ENCODE measurements at regions not wholly inside any gene's neighbourhood (a gene's known extent, or its start where the extent isn't known, plus 50 kb on each side); places are given as distances from the start of the nearest gene placed in this dataset.

DNA sequence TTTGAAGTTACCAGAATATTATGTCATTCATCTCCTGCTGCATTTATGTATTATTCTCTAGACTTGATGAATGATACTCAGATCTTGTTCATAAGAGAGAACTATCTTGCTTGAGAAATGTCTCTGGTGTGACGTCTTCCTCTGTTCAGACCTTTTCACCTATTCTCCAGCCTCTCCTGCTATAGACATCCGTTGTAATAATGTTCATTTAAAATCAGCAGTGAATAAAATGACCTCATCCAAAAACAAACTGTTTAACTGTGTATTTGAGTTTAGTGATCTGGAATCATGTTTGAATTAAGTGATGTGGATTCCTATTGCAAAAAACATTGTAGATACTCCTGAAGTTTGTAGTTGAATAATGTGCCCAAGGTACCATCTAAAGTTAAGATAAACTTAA, 487.1 kb downstream of the PCNX1 start:
- Histone ChIP-seq H3K4me1 (ENCODE audit: insufficient read depth, low read length, severe bottlenecking) (peaks cover 13% of the 10 kb centered on the region), H3K79me2 (ENCODE audit: insufficient read depth, low read length) (no peaks in the 10 kb centered on the region), H3K9me2 (ENCODE audit: low read depth, low read length) (no peaks in the 10 kb centered on the region), H3K9ac (ENCODE audit: low read length) (no peak overlapping the region), H3K27me3 (ENCODE audit: insufficient read depth, low read length) (no peaks in the 10 kb centered on the region), H3F3A (ENCODE audit: insufficient read depth, low read length) (no peaks in the 10 kb centered on the region), H3K27ac (ENCODE audit: low read depth, low read length, poor library complexity, severe bottlenecking) (no peak overlapping the region), H4K20me1 (ENCODE audit: insufficient read depth, low read length) (no peaks in the 10 kb centered on the region), H3K4me2 (ENCODE audit: low read length) (no peak overlapping the region), H3K9me3 (ENCODE audit: low read length) (no peaks in the 10 kb centered on the region), H3K4me3 (ENCODE audit: low read depth, low read length, poor library complexity, severe bottlenecking) (no peak overlapping the region), H3K36me3 (ENCODE audit: insufficient read depth, low read length) (no peaks in the 10 kb centered on the region), H2AFZ (ENCODE audit: low read length) (no peak overlapping the region)
- TF ChIP-seq, protein P1, sequence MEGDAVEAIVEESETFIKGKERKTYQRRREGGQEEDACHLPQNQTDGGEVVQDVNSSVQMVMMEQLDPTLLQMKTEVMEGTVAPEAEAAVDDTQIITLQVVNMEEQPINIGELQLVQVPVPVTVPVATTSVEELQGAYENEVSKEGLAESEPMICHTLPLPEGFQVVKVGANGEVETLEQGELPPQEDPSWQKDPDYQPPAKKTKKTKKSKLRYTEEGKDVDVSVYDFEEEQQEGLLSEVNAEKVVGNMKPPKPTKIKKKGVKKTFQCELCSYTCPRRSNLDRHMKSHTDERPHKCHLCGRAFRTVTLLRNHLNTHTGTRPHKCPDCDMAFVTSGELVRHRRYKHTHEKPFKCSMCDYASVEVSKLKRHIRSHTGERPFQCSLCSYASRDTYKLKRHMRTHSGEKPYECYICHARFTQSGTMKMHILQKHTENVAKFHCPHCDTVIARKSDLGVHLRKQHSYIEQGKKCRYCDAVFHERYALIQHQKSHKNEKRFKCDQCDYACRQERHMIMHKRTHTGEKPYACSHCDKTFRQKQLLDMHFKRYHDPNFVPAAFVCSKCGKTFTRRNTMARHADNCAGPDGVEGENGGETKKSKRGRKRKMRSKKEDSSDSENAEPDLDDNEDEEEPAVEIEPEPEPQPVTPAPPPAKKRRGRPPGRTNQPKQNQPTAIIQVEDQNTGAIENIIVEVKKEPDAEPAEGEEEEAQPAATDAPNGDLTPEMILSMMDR (IDR thresholded peaks at IDR 0.05; ENCODE audit: low read length) = no peak
- no peak for TF ChIP-seq EZH2 (IDR thresholded peaks at IDR 0.05; ENCODE audit: borderline replicate concordance, low read length)

DNA sequence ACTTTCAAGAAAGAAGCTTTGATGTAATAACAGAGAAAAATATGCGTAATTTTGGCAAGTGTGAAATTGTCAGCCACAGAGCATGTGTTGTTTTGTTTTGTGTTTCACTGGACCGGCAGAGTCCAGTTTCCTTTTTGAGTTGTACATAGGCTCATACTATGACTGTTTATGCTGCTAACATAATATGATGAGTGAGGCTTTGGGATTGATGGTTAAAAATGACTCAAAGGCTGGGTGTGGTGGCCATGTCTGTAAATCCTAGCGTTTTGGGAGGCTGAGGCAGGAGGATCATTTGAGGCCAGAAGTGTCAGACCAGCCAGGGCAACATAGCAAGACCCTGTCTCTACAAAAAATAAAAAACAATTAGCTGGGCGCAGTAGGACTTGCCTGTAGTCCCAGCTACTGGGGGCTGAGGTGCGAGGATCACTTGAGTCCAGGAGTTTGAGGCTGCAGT, 487.9 kb downstream of the PCNX1 start:
- no peak overlapping the region for H3K4me3 ChIP-seq (ENCODE audit: low read depth, low read length, poor library complexity, severe bottlenecking)
- H3K9me2 ChIP-seq (ENCODE audit: low read depth, low read length) = no peaks in the 10 kb centered on the region
- no peak overlapping the region for H3K27ac ChIP-seq (ENCODE audit: low read depth, low read length, poor library complexity, severe bottlenecking)
- no peaks in the 10 kb centered on the region for H3K9me3 ChIP-seq (ENCODE audit: low read length)
- H3K27me3 ChIP-seq (ENCODE audit: insufficient read depth, low read length) = no peaks in the 10 kb centered on the region
- TF ChIP-seq, protein P1 (IDR thresholded peaks at IDR 0.05; ENCODE audit: low read length) = no peak
- no peak for TF ChIP-seq EZH2 (IDR thresholded peaks at IDR 0.05; ENCODE audit: borderline replicate concordance, low read length)
- H3K9ac ChIP-seq (ENCODE audit: low read length) = no peak overlapping the region
- H3K4me1 ChIP-seq (ENCODE audit: insufficient read depth, low read length, severe bottlenecking) = peaks cover 14% of the 10 kb centered on the region
- H2AFZ ChIP-seq (ENCODE audit: low read length) = no peak overlapping the region
- no peaks in the 10 kb centered on the region for H3F3A ChIP-seq (ENCODE audit: insufficient read depth, low read length)
- no peak overlapping the region for H3K4me2 ChIP-seq (ENCODE audit: low read length)
- no peaks in the 10 kb centered on the region for H4K20me1 ChIP-seq (ENCODE audit: insufficient read depth, low read length)
- no peaks in the 10 kb centered on the region for H3K36me3 ChIP-seq (ENCODE audit: insufficient read depth, low read length)
- H3K79me2 ChIP-seq (ENCODE audit: insufficient read depth, low read length) = no peaks in the 10 kb centered on the region

DNA sequence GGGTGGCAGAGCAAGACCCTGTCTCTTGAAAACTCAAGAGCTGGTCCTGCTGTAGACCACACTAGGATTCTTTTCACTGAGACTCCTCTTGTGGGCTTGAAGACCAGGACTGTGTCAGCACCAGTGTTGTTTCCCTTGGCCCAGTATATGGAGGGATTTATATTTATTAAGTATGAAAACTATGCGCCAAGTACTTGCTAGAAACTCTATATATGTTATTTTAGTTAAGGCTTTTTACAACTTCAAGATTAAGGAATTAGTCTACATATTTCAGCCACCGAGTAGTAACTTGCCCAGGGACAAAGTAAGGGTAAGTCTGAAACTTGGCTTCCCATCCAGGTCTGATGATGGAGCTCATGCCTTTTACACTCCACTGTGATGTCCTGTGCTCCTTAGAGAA, 488.4 kb downstream of the PCNX1 start:
- Histone ChIP-seq H3K4me2 (ENCODE audit: low read length) (no peak overlapping the region), H3K4me3 (ENCODE audit: low read depth, low read length, poor library complexity, severe bottlenecking) (no peak overlapping the region), H3K27ac (ENCODE audit: low read depth, low read length, poor library complexity, severe bottlenecking) (no peak overlapping the region), H3F3A (ENCODE audit: insufficient read depth, low read length) (no peaks in the 10 kb centered on the region), H3K79me2 (ENCODE audit: insufficient read depth, low read length) (no peaks in the 10 kb centered on the region), H3K9me3 (ENCODE audit: low read length) (no peaks in the 10 kb centered on the region), H2AFZ (ENCODE audit: low read length) (no peak overlapping the region), H4K20me1 (ENCODE audit: insufficient read depth, low read length) (no peaks in the 10 kb centered on the region), H3K9ac (ENCODE audit: low read length) (no peak overlapping the region), H3K27me3 (ENCODE audit: insufficient read depth, low read length) (no peaks in the 10 kb centered on the region), H3K4me1 (ENCODE audit: insufficient read depth, low read length, severe bottlenecking) (peaks cover 14% of the 10 kb centered on the region), H3K36me3 (ENCODE audit: insufficient read depth, low read length) (no peaks in the 10 kb centered on the region), H3K9me2 (ENCODE audit: low read depth, low read length) (no peaks in the 10 kb centered on the region)
- TF ChIP-seq, protein P1 (IDR thresholded peaks at IDR 0.05; ENCODE audit: low read length) = no peak
- TF ChIP-seq EZH2 (IDR thresholded peaks at IDR 0.05; ENCODE audit: borderline replicate concordance, low read length) = no peak

All from OCI-LY1 (cell line).